GM18519 (cell line): ENCODE measurements at regions not wholly inside any gene's neighbourhood (a gene's known extent, or its start where the extent isn't known, plus 50 kb on each side); places are given as distances from the start of the nearest gene placed in this dataset.

Experiments
- ATAC-seq: cut with Tn5 transposase; IDR thresholded peaks from one replicate; pipeline ENCODE4 v1.9.1; 2021; ENCODE audit warnings: mild to moderate bottlenecking, moderate library complexity; ENCODE audit not compliant: unreplicated experiment, low FRiP score

DNA sequence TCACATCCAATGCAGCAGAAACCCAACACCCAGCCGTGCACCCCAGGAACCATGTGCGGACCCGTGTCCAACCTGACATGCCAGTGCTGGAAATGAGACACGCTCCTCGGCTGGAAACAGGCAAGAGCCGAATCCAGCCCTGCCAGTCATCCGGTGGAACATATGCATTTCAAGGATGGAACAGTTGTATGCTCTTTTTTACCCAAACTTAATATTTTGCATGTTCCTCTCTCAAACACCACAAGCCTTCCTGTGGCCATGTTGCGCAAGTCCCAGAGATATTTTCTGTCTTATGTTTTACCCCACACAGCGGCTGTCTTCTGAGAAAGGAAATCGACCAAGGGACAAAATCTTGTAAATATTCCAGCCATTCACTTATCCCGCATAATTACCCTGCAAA is 196.9 kb downstream of the BCL11B start:
- no peak for ATAC-seq

DNA sequence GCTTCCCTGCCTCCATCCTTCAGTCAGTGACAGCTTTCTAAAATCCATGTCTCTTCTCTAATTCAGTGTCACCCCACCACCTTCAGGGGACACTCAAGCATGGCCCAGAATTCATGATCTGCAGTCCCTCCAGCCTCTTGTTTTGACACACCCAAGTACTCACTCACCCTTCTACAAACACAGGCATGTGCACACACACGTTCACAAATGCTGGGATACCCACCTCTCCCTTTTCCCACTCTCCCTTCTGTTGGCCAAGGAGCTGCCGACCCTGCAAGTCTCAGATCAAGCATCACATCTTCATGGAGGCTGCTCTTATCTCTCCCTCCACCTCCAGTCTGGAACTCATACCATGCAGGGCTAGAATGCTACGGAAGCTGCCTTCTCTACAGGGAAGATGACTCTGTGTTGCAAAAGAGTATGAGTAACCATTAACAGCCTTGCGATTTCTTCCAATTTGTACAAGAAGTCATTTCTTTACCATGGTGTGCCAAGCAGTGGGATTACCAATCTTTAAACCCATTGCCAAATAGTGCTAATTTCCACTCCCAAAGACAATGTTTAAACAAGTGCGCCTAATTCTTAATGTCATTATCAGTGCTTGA is 196.1 kb downstream of the BCL11B start:
- ATAC-seq, result no peak

DNA sequence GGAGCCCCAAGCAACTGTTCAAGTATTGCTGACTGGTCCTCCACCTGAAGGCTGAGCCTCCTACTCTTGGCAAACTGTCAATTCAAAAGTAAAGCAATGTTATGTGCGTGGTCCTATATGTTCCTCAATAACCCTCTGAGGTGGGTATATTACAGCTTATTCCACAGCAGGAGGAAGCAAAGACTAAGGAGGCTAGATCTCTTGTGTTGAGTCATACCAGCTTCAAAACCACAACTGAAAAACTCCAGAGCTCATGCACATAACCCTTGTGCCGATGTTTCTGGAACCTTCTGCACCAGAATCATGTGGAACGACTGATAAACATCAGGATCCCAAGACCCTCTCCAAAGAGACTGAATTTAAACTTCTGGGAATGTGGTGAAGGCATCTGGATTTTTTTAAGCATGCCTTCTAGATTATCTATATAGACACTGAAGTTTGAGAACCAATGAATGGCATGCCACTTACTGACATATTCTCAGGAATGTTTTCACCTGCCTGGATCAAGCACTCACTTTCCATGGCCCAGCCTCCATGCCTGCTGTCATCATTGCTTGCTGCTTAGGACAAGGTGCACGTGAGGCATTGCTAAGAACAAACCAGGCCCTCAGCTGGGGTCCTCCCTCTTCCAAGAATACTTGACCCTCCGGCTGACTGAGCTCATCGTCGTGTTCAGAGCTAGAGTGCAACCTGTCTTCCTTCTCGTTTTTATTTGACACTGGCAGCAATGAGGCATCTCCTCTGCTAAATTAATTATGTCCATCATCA is 194.7 kb downstream of the BCL11B start:
- ATAC-seq, result no peak

DNA sequence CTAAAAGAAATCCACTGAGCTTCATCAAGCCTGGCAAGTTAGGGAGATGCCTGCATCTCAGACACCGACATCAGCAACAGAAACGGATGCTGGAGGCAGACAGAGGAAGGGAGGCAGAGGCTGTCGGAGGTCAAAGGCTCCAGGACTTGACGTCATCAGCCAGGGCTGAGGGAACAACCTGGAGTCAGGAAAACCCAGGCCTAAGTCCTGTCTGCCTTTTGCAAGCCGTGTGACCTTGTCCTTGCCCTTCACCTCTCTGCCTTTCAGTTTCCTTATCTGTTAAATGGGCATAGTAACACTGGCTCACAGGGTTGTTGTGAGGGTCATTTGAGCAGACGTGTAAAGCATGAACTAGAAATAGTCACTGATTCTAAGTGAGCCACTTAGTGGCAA is 194.2 kb downstream of the BCL11B start:
- no peak for ATAC-seq

DNA sequence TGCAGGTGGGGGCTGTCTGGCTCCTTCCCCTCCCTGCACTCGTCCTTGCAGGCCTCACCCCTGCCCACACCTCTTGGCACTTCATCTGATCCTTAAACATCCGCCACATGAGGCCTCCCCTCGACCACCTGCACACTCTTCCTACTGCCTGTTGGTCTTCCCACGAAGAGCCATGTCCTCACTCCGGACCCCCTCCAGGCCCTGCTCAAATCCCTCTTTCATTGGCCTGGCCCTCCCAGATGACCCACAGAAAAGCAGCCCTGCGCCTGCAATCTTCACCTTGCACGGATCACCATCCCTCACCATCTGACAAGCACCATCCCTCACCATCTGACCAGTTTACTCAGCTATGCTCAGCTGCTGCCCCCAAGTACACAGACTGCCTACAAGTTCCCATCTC is 193.6 kb downstream of the BCL11B start:
- no peak for ATAC-seq

DNA sequence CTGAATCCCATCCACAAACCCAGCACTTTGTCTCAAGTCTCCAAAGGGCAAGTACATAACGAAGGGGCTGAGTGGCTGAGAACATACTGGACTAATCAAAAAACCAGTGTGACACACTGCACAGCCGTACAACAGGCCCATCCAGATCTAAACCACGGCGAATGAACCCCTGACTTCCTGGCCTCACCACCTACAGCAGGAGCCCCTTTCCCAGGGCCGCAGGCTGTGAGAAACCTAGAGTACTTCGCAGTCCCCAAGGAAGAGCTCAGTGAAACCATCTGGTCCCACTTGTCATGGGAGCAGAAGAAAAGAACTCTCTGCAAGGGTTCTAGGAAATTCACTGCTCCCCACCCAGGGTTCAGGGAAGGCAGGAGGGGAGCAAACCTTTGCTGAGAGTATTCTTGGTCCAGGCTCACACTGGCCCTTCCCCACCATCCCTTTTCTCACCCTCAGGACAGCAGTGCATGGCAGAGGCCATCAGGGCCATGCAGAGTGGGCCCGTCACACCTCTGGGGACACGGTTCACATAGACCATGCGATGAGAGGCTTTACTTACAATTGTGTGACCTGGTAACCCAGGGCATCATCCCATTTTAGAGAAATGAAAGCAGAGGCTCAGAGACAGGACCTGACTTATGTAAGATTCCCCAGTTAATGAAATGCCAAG is 192.8 kb downstream of the BCL11B start:
- no peak for ATAC-seq

DNA sequence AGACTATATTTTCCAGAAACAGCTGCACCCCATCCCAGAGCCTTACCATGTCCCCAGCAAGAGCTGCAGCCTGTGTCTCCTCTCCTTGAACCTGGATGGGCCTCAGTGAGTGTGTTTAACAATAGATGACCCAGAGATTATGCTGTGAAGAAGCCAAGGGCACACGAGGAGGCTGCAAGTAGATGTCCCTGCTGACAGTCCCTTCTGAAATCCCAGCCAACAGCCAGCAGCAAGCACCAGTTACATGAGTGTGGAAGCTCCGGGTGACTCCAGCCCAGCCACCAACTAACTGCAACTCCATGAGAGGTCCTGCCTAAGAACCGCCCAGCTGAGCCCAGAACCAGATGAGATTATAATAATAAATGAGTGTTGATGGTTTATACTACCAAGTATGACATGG is 191.7 kb downstream of the BCL11B start:
- ATAC-seq, result no peak

DNA sequence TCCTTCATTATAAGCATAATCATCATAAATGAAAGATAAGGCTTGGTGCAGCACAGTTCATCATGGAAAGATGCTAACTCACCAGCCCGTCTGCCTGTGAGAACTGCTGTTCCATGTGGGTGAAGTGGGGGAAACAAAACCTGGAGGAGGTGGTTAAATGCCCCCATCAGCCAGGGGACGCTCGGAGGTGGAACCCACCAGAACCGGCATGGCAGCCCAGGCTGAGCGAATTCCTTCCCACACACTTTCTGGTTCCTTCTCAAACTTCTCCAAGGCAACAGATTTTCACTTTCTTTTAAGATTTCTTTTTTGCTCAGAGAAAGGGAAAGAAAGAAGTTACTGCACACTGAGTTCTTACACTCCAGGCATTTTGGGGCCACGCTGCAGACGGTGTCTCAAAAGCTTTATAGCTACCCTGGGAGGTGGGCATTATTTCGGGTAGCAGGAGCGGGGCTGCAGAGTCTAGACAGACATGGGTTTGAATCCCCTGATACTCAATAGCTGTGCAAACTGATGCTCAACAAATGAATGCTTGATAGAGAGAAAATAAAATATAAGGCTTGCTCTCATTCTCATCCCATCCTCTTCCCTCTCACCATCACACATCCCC is 190.7 kb downstream of the BCL11B start:
- no peak for ATAC-seq

DNA sequence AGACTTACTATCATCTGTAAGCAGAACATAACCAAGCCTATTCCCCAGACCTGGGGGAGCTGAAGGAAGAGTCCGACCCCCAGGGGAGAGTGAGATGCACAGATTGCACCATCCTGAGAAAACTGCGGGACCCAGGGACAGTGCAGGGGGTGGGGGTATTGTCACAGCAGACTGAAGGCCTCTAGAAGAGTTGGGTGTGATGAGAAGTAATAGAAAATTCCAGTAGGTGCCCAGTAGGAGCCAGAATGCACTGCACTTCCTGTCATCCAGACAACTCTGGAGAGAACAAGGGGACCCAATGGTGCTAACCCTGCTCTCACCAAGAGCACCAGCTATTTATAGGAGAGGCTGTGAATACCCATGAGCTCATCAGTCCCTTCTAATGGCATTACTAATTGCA is 190.1 kb downstream of the BCL11B start:
- ATAC-seq, result no peak

DNA sequence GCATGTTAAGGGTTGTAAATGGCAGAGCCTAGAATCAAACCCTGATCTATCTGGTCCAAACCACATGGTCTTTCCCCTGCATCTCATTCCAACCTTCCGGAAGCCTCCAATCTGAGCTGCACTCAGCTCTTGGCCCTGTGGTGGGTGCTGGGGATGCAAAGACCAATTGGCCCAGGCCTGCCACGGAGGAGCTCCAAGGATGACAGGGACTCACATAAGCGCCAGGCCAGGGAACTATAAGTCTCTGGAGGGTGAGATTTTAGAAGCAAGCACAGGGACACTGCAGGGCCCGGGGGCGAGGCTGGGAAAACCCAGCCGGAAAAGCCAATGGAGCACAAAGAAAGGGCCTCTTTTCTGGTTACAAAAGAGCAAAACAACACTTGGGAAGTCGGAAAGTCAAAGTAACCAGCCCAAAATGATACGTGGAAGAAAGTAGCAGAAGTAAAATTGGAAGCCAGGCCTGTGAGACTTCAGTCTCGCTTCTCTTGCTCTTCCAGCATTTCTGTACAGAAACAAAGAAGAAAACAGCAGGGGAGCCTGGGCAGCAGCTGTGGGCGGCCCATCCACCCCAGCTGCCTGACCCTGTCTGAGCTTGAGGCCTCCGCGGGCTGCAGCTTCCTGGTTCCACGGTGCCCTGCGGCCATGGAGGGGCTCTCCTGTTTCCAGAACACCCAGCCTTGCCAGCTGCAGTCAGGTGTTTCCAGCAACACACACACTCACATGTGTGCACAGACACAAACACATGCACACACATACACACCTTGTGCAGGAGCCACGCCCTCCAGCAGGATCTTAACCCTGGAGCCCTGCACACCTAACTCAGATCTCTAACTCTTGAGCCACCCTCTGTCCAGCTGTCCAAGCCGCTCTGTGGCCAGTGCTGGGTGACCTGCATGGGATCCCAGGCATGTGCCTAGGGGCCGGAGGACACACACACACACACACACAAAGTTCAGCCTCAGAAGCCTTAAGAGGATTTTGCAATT is 178.2 kb downstream of the BCL11B start:
- no peak for ATAC-seq

DNA sequence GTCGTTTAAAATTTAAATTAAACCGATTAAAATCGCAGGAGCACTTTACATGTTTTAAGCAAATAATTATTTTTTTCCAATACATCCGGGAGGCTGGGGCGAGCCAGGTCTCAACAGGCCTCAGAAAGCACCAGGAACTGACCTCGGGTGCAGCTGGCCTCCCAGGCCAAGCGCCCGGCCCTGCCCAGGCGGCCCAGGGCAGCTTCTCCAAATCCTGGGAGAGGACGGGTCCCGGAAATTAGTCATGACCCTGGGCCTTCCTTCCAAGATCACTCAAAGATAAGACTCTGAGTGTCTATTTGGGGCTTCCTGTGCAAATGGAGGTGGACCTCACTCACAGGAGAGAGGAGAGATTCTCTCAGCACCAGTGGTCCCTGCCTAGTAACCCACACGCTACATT is 177.1 kb downstream of the BCL11B start:
- ATAC-seq, result no peak

DNA sequence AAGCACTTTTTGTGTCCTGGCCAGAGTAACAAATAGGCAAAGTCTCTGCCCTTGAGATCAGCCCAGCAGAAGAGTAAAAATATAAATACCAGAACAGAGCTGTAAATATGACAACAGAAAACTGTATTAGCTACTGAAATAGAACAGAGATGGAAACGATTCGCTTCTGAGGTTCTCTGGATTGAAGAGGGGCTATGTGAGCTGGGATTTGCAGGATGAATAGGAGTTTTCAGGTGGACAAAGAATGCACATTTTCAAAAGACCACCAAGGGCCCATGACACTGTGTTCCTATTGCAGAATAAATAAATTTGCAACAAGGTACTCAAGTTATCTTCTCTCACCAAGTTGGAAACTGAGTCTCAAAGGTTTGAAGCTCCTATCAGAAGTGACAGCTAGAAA is 176.6 kb downstream of the BCL11B start:
- ATAC-seq, result no peak

DNA sequence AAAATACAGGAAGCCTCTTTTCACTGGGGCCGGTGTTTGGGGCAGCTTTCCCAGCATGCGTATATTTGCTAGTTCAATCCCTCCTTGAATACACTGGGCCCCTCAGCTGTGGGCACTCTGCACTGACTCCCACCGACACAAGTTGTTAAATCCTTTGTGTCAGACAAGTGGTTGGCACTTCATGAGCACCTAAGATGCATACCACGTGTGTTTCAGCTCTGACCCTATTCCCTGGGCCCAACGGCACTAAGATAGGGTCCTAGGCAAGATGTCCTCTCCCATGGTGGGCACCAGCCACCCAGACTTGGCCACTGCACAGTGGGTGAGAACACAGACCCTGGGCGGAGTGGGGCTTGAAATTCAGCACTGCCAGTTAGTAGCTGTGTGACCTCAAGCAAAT is 173.8 kb downstream of the BCL11B start:
- no peak for ATAC-seq

DNA sequence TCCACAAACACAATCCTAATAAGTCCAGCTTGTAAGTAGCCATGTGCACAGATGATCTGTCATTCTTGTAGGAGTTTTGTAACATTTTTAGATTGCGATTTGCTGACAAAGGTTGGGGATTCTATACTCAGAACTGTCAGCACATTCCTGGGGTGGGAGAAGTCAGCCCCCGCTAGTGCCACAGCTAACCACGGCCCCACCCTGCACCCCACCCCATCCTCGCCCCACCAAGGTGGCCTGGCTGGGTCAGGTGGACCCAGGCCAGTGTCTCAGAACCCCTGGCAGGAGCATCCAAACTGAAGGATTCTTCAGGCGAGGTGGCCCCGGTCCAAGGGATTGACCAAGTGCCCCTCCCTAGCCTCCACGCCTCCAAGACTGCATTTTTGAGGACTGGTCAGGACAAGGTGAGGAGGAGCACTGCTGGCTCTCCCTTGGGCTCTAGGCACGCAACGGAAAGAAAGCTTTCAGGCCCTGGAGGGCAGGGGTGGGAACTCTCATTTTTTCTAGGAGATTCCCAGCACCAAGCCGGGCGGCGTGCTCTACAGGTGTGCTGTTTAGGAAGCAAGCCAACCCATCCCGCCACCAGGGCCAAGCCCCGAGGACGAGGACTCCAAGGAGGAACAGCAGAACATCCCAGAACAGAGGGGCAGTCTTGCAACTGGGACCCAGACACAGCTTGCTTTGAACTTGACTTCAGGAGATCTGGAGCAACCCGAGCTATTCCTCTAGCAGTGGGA is 172.8 kb downstream of the BCL11B start:
- no peak for ATAC-seq

DNA sequence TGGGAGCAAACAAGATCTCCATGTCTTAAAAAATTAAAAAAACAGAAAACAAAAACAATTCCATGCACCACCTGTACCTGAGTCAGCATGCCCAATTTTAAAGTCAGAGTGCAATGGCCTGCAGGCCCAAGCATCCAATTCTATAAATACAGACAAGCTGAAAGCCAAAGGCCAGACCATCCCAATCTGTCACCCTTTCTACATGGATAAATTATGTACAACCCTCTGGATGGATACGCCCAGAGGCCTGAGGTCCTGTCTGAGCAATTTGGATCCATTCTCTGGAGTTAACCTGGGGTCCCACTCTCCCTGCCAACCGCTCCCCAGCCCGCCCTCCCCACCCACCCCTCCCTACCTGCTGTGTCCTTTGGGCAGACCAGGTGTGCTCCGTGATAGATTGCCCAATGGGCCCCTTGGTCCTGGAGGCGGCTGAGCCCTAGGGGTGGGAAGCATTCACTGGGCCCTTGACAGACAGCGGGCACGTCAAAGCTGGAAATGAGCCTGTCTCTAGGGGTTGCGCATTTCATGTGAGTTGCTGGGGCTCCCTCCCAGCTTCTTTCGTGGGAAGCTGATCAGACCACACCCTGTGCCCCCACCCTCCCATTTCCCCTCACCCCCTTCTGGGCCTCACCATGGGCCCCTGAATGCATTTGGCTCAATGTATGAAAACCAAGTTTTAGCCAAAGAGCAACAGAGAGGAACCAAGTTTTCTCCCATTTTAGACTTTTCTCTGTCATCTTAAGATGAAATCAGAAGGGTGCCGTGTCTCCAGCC is 171.3 kb downstream of the BCL11B start:
- no peak for ATAC-seq

DNA sequence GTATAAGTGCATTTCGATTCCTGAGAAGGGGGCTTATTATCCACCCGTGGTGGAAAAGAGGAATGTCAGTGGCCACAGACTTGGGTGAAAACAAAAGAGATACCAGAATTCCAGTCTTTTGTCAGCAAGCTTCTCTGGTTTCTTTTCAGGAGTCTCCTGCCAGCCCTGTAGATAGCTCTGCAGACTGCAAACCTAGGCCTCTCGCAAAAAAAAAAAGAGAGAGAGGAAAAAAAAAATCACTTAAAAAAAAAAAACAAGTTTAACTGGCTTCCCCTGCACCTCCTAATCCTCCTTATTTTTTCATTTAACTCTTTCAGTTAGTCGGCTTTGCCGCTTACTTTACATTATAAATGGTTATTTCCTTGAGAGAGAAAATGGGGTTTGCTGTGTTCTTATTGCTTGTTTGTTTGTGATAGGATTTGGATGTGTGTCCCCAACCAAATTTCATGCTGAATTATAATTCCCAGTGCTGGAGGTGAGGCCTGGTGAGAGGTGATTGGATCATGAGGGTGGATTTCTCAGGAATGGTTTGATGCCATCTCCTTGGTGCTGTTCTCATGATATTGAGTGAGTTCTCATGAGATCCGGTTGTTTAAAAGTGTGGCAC is 170.0 kb downstream of the BCL11B start:
- ATAC-seq, result no peak

DNA sequence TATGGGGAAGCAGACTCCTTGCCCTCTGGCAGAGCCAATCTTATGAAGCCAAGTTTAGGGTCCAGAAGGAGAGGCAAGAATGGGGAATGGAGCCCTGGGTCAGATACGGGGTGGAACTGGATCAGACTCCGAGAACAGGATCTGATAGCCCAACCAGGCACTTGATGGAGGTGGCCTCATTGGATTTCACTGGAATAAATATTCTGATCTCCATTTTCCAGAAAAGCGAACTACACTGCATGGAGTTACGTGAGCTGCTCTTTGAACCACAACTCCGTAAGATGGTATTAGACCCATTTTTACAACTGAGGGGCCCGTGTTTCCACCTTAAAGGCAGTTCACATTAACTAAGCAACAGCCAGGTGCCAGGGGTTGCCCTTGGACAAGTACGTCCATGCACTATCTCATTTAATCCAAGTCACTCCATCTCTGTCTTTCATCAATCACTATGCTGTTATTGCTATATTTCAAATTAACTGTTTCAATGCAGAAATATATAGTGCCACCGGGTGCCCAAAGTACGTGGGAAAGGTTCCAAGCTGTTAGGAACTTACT is 155.2 kb downstream of the BCL11B start:
- ATAC-seq, result no peak

DNA sequence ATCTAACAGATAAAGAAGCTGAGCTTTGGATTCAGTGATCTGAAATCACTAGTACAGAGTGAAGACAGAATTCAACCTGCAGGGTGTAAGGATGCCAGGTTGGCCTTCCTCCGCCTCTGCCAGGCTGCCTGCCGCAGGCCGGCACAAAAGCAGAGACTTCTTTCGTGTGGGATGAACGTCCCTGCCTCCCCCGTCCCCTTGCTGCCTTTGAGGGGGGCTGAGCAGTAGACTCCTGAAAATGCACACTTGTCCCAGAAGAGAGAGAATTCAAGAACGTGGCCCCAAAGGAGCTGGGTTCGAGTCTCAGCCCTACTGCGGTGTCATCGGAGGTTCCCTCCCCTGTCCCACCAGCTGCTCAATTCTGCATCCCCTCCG is 154.3 kb downstream of the BCL11B start:
- no peak for ATAC-seq
